B cell (primary cell): ENCODE measurements at regions not wholly inside any gene's neighbourhood (a gene's known extent, or its start where the extent isn't known, plus 50 kb on each side); places are given as distances from the start of the nearest gene placed in this dataset.

Experiments
- CTCF ChIP-seq: fragments of 200-600 bp; IDR thresholded peaks from one replicate; pipeline ENCODE4 v1.8.0; 2022; ENCODE audit warnings: antibody characterized with exemption, mild to moderate bottlenecking
- EZH2 ChIP-seq: IDR thresholded peaks from 2 replicates; pipeline ENCODE4 v1.6.1; 2012; ENCODE audit warnings: borderline replicate concordance, low read depth, mild to moderate bottlenecking, moderate library complexity, low read length; ENCODE audit not compliant: insufficient read depth, poor library complexity, severe bottlenecking

GRCh38 chr11:13118650-13119049 lies 109.5 kb downstream of the RASSF10 start:
- TF ChIP-seq CTCF = no peak
- no peak for TF ChIP-seq EZH2
